Pons (tissue), 1 donor: ENCODE measurements at regions not wholly inside any gene's neighbourhood (a gene's known extent, or its start where the extent isn't known, plus 50 kb on each side); places are given as distances from the start of the nearest gene placed in this dataset.

Experiments used
- DNase-seq: peaks from one replicate; pipeline ENCODE4 v3.0.0-alpha.2; 2016; ENCODE audit warnings: low spot score

DNA sequence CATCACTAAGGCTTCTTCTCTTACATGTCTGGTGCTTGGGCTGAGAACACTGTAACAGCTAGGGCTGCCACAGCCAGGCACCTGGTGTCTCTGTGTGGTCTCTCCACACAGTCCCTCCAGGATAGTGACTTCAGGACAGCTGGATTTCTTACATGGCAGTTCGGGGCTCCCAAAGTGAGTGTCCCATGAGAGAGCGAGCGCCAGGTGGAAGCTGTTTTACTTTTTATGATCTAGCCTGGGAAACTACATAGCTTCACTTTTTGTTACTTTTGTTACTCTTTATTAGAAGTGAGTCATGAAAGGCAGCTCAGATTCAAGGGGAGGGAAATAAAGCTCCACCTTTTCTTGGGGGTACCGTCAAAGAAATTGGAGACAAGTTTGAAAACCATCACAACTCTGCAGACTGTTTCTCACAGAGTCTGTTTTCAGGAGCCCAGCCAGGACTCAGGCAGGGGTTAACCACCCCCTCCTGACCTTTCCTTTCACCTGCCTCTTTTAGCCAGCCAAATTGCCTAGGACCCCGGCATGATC lies 373.0 kb downstream of the MID1IP1 start:
- no peak for DNase-seq

GRCh38 chrX:39174772-39175417 lies 373.6 kb downstream of the MID1IP1 start:
- no peak for DNase-seq

- no peak for DNase-seq
These were observed 374.3 kb downstream of the MID1IP1 start for GRCh38 chrX:39175418-39176057.

- DNase-seq: no peak
These were observed 374.8 kb downstream of the MID1IP1 start for GRCh38 chrX:39176105-39176504.

DNA sequence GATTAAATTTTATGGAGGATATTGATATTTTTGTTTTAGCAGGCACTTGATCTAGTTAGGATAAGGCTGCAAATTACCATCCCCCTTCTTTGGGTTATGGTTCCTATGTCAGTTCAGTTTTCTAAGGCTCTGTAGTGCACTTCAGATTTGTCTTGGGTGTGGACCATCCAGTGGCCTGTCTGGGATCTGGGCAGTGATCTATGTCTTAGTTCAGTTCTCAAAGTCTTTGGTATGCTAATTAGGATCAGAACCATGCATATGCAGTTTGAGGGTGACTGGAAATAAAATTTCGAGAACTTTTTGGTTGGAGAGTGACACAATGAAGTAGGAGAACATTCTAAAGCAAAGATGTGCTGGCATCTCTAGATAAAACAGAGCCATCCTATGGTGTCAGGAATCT lies 388.2 kb downstream of the MID1IP1 start:
- DNase-seq: no peak

GRCh38 chrX:39194673-39195072 lies 393.4 kb downstream of the MID1IP1 start:
- no peak for DNase-seq

DNA sequence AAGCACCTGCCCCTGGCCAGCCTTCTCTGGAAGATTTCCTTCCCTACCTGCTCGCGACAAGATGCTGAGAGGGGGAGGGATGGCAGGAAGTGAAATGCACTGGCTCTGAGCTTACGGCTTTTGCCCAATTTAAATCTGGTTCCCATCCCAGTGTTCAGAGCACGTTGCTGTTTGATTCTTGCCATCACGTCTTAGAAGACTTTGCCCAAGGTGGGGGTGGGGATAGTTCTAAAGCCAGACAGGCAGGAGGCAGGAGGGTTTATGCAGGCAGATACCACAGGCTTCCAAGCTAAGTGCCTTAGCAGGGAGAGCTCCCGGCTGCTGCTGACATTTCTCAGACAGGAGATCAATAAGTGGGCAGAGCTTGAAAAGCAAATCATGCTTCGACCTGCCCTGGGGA lies 393.9 kb downstream of the MID1IP1 start:
- no peak for DNase-seq

DNA sequence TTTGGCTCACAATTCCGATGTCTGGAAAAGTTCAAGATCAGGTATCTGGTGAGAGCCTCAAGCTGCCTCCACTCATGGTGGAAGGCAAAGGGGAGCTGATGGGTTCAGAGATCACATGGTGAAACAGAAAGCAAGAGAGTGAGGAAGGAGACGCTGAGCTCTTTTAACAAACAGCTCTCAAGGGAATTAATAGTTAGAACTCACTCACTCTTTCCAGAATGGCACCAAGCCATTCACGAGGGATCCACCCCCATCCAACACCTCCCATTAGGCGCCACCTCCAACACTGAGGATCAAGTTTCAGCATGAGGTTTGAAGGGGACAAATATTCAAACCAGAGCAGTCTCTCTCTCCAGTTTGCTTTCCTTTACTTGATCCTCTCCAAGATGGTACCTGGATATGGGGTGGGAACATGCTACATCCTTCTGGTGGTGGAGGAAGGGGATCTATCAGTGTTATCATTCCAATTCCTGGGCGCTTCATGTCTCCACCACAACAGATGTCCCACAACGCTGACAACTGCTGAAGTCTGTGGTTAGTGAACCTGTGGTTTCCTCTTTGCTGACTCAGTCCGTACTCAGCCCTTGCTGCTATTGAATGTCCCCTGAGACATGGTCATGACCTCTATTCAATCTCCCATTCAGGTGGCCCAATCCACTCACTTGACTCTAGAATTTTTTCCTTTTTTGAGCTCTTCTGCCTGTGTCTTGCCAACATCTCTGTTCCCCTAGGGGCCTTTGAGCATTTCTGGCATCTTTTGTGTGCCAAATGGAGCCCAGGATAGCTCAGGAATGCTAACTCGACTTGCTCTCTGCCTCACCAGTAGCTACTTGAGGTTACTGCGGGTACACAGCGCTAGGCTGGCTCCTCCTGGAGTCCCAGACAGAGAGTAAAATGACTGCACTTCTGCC lies 395.2 kb downstream of the MID1IP1 start:
- no peak for DNase-seq

GRCh38 chrX:39199429-39199828 lies 398.2 kb downstream of the MID1IP1 start:
- no peak for DNase-seq

DNA sequence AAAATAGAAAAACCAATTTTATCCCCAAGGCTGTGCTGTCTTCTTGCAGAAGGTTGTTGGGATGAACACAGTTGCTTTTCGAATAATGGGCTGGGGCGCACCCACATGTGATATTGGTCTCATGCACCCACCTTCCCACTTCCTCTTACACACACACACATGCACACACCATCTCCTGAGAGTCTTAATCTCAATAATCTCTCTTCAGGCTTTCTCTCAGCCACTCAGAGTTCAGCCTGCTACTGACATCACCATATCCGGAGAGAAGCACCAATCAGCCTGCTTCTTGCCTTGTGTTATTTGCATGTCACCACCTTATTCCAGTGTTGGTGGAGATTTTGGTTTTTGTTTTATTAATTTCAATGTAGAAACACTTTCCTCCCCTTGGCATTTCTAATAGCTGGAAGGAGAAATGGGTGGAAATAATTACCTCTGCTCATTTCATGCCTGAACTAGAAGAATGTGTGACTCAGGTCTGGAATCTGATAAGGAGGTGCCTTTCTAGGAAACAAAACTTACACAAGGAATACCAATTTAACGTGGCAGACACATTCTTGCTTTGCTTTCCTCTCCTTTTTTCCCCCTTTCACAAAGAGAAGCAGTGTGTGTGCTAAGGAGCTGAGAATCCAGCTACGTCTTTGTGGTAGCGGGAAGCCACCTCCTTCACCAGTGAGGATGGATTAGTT lies 400.2 kb downstream of the MID1IP1 start:
- no peak for DNase-seq

DNA sequence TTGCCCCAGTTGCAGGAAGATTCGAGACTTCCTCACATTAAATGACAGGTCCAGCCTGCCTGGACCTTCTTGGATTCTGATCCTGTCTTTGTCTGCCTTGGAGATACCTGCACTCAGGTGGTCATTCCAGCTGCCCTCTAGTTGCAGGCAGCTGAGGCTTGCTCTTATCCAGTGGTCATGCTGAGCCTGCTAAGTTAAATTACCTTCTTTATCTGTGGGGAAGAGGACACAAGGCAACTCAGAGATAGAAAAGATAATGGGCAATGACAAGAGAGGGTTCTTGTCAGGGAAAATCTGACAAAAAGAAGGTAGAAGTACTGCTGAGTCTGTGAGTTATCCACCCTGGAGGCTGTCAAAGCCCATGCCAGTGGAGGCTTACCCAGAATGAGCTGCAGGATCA lies 401.4 kb downstream of the MID1IP1 start:
- DNase-seq: no peak

GRCh38 chrX:39203427-39203826 lies 402.2 kb downstream of the MID1IP1 start:
- DNase-seq: no peak

DNA sequence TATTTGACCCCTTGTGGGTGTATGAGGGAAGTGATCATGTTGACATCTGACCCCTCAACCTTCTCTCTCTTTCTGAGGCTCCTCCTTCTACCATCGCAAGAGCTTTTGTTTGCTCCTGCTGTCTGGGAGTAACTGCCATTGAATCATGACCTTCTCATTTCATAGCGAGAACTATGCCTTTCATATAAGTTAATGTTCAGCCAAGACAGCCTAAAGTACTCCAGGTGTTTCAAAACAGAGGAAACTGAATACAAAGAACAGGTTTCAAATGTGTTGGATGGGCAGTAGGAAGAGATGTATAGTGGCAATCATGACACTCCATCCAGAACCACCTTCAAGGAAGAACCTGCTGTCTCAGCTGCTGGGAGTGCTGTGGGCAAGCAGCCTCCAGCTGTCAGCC lies 403.1 kb downstream of the MID1IP1 start:
- DNase-seq: no peak

GRCh38 chrX:39204945-39205344 lies 403.7 kb downstream of the MID1IP1 start:
- no peak for DNase-seq

DNA sequence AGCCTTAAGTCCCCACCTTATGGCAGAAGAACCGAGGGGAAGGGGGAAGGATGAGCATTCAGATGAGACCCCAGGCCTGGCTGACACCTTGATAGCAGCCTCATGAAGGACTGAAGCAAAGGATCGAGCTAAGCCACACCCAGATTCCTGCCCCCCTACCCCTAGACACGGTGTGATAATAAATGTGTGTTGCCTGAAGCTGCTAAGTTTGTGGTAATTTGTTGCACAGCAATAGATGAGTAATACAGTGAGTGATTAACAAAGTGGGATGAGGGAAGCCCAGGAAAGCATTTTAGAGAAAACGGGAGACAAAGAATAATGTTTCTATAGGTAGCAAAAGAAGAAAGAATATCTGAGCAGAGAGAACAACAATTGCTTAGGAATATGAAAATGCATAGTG lies 404.2 kb downstream of the MID1IP1 start:
- no peak for DNase-seq

DNA sequence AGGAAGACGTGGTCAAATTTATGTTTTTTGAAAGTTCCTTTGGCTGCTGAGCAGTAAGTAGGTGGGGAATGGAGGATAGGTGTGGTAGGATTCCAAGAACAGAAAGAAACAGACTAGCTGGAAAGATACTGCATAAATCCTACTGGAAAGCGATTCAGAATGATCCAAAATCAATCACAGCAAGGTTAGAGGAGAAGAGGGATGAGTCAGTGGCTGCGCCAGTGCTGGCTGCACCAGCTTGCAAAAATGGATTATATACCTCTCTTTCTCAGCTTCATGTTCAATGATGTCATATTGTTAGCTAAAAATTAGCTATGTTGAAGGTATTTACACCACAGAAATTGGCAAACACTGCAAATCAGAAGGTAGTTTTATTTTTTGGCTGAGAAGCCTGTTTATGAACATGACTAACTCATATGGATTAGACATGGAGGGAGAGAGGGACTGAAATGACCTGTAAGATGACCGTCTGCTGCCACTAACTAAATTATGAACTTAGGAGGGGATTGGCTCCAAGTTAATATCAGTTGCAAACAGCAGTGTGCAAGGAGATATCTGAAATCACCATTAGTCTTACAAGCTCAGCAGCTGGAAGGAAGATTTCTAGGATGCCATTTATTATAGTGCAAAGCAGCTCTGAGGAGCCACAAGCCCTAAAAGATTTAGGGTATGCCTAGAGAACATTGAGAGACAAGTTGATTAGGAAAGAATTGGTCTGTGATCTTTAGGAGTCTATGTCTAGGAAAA lies 405.3 kb downstream of the MID1IP1 start:
- DNase-seq: no peak

DNA sequence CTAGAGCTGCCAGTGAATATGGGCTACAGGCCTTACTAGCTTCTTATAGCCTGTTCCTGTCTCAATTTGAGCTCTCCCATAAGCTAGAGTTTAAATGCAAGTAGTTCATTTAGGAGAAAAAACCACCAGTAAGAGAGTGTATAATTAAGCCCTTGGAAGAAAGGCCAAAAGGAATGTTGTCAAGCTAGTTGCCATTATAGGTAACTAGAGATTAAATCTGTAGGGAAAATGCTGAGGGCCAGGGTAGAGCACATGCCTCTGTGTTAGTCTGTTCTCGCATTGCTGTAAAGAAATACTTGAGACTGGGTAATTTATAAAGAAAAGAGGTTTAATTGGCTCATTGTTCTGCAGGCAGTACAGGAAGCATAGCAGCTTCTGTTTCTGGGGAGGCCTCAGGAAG lies 410.2 kb downstream of the MID1IP1 start:
- DNase-seq: no peak

- no peak for DNase-seq
These were observed 411.2 kb downstream of the MID1IP1 start for GRCh38 chrX:39212456-39212855.

DNA sequence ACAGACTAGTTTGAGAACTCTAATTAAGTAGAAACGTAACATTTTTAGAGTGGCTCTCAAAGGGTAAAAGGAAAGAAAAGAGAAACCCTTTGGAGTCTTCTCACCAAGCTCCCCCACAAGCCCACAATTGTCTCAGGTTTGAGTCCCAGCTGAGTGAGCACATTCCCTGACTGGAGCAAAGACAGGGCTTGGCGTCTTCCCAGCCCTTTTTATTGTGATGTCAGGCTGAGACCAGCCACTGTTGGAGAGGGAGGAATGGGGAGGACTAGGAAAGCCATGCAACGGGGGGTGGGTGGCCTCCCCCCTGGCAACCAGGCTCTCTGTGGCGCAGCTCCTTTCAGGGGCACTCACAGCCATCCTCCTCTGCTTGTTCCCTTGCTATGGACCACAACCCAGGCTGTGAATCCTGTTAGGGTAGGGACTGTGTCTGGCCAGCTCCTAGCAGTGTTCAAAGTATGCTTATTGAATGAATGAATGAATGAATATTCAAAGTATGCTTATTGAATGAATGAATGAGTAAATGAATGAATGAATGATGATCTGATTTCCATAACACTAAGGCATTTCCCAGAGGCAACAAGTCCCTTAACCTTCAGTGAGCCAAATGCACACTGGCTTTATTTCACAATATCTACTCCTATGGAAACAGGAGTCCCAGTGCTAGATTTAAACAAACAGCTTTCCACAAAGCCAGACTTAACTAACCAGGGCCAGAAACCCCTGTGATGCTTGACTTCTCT lies 413.3 kb downstream of the MID1IP1 start:
- DNase-seq: peak; percentile 73

- no peak for DNase-seq
These were observed 419.7 kb downstream of the MID1IP1 start for GRCh38 chrX:39220952-39221351.
